ENCODE measurements at regions not wholly inside any gene's neighbourhood (a gene's known extent, or its start where the extent isn't known, plus 50 kb on each side); places are given as distances from the start of the nearest gene placed in this dataset.

DNA sequence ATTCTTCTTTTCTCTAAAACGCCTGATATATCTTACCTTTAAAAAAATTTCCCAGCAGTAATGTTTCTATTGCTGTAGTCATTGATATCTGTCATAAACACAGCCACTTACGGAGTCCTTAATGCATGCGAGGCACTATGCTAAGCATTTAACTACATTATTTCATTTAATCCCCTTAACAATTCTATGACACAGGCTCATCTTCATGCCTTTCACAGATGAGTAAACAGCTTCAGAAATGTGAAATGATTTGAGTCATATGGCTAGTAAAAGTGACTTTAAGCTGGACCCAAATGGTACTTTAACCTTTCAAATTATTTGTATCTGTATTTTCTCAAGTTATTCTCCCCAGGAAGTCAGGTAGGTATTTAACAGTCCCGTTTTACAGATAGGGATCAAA lies 125.1 kb upstream of the FGGY start:
- TF ChIP-seq, protein P1, sequence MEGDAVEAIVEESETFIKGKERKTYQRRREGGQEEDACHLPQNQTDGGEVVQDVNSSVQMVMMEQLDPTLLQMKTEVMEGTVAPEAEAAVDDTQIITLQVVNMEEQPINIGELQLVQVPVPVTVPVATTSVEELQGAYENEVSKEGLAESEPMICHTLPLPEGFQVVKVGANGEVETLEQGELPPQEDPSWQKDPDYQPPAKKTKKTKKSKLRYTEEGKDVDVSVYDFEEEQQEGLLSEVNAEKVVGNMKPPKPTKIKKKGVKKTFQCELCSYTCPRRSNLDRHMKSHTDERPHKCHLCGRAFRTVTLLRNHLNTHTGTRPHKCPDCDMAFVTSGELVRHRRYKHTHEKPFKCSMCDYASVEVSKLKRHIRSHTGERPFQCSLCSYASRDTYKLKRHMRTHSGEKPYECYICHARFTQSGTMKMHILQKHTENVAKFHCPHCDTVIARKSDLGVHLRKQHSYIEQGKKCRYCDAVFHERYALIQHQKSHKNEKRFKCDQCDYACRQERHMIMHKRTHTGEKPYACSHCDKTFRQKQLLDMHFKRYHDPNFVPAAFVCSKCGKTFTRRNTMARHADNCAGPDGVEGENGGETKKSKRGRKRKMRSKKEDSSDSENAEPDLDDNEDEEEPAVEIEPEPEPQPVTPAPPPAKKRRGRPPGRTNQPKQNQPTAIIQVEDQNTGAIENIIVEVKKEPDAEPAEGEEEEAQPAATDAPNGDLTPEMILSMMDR (IDR thresholded peaks at IDR 0.05; ENCODE audit: insufficient read depth, low read depth, low read length) = no peak
- TF ChIP-seq EZH2 (IDR thresholded peaks at IDR 0.05; ENCODE audit: insufficient read depth, low read length) = no peak

All from astrocyte (in vitro differentiated cells and primary cell).